Right hindlimb (tissue), 1 donor: ENCODE measurements at regions not wholly inside any gene's neighbourhood (a gene's known extent, or its start where the extent isn't known, plus 50 kb on each side); places are given as distances from the start of the nearest gene placed in this dataset.
A peak's percentile ranks its signal among the peaks of the same experiment; 100 is the strongest.

ENCODE experiments used
- DNase-seq: peaks from one replicate; pipeline ENCODE4 v3.0.0-alpha.2; 2018

GRCh38 chr15:88403351-88403791, 63.8 kb downstream of the MRPL46 start:
- DNase-seq, result no peak

- peak; percentile 27 for DNase-seq
Measured at GRCh38 chr15:88401996-88402656, 65.1 kb downstream of the MRPL46 start.

DNA sequence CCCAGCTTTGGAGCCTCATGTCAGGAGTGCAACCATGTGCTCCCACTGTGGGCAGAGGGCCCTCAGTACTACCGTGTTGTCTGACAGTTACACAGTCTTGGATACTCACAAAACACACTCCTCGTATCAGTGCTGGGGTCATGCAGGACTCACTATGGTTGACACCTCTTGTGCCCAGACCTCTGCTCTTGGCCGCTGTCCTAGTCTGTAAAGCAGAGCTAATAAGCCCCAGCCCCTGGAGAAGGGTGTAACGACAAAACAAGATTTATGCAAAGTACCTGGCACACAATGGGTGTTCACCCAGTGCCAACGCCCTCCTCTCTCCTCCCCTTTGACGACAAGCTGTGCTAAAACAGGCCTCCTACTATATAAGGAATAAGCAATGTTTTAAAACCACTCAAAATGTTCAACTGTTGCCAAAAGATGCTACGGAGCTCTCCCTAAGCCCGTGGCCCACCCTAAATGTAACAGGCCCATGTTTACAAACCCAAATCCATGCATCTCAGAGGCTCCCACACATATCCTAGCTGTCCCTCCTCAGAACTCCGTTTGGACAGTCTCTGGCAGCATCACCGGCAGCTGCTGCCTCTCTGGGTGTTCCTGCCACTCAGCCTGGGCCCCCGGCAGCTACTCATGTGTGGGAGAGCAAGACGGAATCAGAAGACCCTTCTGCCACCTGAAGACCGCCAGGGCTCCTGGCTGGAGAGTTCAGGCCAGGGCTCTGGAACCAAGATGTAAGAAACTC, 65.8 kb downstream of the MRPL46 start:
- peak; percentile 34 for DNase-seq

GRCh38 chr15:88400591-88401250, 66.5 kb downstream of the MRPL46 start:
- DNase-seq, result no peak

DNA sequence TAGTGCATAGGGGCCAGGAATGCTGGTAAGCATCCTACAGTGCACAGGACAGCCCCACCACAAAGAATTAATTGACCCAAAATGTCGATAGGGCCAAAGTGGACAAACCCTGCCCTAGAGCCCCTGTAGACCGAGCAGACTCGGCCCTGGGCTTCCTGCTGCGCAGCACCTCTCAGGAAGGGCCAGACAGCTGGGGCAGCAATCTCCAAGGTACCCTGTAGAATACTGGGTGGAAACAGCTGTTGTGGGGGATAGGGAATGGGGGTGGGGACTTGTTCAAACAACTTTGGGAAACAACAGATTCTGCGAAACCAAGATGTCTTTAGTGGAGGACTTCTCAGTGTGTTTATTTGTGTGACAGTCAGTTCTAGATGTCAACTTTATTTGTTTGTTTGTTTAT, 67.1 kb downstream of the MRPL46 start:
- DNase-seq, result no peak

DNA sequence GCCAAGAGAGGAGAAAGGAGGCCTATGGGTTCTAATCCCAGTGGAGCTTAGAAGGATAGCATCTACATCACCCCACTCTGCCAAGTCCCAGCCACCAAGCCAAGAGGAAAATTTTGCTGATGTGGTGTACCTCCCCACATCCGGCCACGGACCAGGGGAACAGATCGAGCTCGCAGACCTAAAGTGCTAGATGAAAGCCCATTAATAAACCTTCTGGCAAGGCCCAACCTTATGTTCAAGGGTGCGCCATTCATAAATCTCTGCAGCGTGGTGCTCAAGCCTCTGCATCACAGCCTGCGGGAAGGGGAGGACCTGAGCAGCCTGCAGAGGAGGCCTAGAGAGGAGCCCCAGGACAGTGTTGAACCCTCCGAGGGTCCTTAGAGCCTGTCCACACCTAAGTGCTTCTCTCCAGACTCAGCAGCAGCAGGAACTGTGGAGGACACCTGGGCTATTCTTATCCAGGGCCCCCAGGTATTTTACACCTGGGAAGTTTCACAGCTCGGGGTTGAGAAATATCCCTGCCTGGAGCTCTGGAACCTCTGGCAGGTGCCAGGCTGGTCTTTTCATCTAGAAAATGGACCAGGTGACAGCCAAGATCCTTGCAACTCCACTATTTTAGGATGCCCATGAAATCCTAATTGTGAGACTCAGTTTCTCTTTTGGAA, 68.0 kb downstream of the MRPL46 start:
- DNase-seq, result no peak

- DNase-seq, result no peak
Measured at GRCh38 chr15:88398011-88398410, 69.2 kb downstream of the MRPL46 start.

DNA sequence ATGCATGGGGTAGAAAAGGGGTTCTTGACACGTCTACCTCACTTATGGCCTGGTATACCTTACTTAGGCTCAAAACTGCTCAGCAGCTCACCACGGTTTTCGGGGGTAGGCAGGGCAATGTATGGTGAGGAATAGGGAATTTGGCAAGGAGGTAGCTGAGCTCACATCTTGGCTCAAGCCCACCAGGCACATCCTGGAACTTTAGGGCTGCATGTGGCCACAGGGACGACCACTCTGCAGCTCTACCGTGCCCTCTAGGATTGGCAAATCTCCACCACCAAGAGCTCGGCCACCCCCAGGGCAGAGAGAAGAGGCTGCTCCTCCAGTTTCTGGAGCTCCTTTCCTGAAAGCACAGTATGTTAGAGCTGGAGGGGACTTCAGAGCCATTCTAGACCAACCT, 69.7 kb downstream of the MRPL46 start:
- DNase-seq, result no peak

- DNase-seq, result no peak
Measured at GRCh38 chr15:88395872-88396781, 71.1 kb downstream of the MRPL46 start.

- DNase-seq, result no peak
Measured at GRCh38 chr15:88395241-88395640, 71.9 kb downstream of the MRPL46 start.

DNA sequence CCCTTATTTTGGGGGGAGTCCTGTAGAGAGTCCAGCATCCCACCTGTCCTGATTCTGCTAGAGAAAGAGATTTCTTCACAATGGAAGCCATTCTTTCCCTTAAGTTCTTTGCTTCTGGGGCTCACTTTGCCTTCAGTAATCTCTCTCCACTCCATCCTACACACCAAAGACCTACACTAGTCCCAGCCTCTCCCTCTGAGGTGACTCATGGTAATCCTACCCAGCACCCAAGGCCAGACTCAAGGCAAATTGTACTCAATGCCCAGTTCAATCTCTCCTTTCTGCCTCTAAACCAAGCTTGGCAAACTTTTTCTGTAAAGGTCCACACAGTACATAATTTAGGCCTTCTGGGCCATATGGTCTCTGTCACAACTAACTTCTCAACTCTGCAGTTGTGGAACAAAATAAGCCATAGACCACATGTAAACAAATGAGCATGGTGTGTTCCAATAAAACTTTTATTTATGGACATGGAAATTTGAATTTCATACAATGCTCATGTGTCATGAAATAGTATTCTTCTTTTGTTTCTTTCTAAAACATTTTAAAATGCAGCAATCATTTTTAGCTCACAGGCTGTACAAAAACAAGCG, 72.5 kb downstream of the MRPL46 start:
- no peak for DNase-seq

DNA sequence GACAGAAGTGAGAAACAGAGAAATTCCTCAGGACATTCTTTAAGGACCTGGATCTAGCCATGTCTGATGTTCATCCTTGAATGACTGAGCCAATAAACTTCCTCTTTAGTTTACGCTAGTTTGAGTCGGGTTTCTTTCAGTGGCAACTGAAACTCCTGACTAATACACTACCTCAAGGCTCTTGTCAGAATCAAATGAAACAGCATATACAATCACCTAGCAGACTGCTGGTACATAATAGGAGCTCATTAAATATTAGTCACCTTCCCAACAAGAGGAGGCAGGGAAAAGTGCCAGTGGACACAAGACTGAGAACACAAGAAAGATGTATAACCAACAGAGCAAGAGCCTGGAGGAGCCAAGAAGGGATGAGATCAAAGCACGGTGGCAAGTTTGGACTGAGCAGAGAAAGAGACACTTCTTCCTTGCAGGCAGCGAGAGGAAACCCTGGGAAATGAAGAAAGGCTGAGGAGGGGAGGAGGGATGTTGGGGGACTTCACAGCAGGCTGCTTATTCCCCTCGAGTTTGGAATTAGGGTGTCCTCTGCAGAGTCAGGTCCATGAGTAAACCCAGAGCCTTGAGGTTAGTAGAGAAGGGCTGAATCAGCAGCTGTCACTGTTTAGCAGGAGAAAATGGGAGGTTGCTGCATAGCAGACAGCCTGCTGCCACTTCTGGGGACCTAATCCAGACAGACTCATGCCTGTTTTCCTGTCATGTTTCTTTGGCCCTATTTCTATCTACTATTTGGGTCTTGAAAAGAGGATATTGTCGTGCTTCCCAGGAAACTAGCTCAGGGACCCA, 73.3 kb downstream of the MRPL46 start:
- no peak for DNase-seq

DNA sequence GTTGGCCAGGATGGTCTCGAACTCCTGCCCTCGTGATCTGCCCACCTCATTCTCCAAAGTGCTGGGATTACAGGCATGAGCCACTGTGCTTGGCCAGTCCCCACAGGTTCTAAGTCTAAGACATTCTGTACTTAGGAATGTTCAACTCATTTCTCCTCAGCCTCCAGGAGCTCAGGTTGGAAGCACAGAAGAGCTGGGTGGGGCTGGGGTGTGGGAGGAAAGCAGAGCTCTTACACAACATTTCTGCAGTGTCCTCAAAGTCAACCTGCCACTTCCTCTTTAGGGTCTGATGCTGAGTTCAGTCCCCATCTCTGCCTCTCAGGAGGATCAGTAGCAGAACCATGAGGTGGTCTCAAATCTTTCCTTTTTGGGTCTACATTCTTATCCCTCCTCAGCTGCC, 75.5 kb downstream of the MRPL46 start:
- DNase-seq, result no peak

GRCh38 chr15:88391006-88391405, 76.2 kb downstream of the MRPL46 start:
- no peak for DNase-seq

GRCh38 chr15:88390164-88390901, 76.9 kb downstream of the MRPL46 start:
- no peak for DNase-seq

GRCh38 chr15:88389120-88389519, 78.1 kb downstream of the MRPL46 start:
- DNase-seq, result no peak

- DNase-seq, result no peak
Measured at GRCh38 chr15:88388686-88389085, 78.5 kb downstream of the MRPL46 start.

GRCh38 chr15:88385078-88385700, 82.0 kb downstream of the MRPL46 start:
- no peak for DNase-seq

GRCh38 chr15:88383354-88383753, 83.8 kb downstream of the MRPL46 start:
- DNase-seq, result no peak

DNA sequence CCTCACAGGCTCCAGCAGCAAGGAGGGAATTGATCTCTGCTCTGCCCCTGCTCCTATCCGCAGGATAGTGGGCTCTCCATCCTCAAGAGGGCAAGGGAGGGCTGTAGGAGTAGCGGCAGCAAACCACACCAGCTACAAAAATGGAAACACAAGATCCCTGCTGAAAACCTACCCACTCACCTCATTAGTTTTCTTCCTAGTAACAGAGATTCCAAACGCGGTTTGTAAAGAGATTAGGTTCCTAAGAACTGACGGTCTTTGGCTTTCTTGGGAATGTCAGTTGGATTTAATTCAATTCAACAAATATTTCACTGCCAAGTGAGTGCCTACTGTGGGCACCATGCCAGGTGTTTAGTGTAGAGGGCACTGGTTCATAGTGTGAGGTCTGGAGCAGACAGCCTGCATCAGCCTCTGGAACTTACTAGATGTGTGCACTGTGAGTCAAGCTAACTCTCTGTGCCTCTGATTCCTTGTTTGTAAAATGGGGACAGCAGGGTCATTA, 84.7 kb downstream of the MRPL46 start:
- no peak for DNase-seq
